ENCODE measurements at regions not wholly inside any gene's neighbourhood (a gene's known extent, or its start where the extent isn't known, plus 50 kb on each side); places are given as distances from the start of the nearest gene placed in this dataset.
"Not testable (repeated sequence)": the region's sequence is repeated elsewhere in the genome, so short reads cannot be mapped to it uniquely, and the experiment has no call there.

GRCh38 chr15:24427055-24427400 lies 248.5 kb upstream of the NPAP1 start:
- H3K4me3 Mint-ChIP-seq; H3K27ac ChIP-seq (ENCODE audit: low read depth, low read length); H3K9me3 ChIP-seq (ENCODE audit: low read length); H3K36me3 ChIP-seq (ENCODE audit: insufficient read depth, low read length); H3K4me1 ChIP-seq (ENCODE audit: insufficient read depth, low read length); H3K27me3 Mint-ChIP-seq; H3K36me3 Mint-ChIP-seq; H3K4me1 Mint-ChIP-seq; H3K4me3 ChIP-seq (ENCODE audit: low read length); DNase-seq; H3K27ac Mint-ChIP-seq; H3K27me3 ChIP-seq (ENCODE audit: insufficient read depth, low read length, poor library complexity, severe bottlenecking); CTCF ChIA-PET; H3K9me3 Mint-ChIP-seq; POLR2A ChIA-PET: not testable (repeated sequence)

GRCh38 chr15:24435075-24435820 lies 240.3 kb upstream of the NPAP1 start:
- H3K9me3 Mint-ChIP-seq, result peaks cover 2 to 12% (median 5%) of the 10 kb centered on the region in 5 donors
- H3K27ac Mint-ChIP-seq; POLR2A ChIA-PET; H3K27me3 Mint-ChIP-seq; DNase-seq; H3K9me3 ChIP-seq (ENCODE audit: low read length); H3K4me1 Mint-ChIP-seq; H3K36me3 ChIP-seq (ENCODE audit: insufficient read depth, low read length); H3K36me3 Mint-ChIP-seq; CTCF ChIA-PET; H3K4me1 ChIP-seq (ENCODE audit: insufficient read depth, low read length); H3K27me3 ChIP-seq (ENCODE audit: insufficient read depth, low read length, poor library complexity, severe bottlenecking); H3K27ac ChIP-seq (ENCODE audit: low read depth, low read length); H3K4me3 ChIP-seq (ENCODE audit: low read length); H3K4me3 Mint-ChIP-seq: not testable (repeated sequence)

DNA sequence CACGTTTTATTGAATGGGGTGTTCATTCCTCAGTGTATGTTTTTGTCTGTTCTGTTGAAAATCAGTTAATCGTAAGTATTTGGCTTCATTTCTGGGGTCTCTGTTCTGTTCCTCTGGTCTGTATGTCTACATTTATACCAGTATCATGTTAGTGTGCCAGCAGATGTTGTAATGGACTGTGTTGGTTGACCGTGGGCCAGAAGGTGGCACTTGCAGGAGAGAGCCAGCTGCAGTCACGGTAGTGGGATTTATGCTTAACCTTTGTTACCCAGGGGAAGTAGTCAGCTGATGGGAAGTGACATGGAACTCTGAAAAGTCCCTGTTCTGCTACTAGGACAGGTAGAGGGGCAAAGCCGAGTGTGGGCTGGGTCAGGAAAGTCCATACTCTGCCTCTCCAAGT lies 238.3 kb upstream of the NPAP1 start:
- H3K4me1 Mint-ChIP-seq; POLR2A ChIA-PET; H3K9me3 ChIP-seq (ENCODE audit: low read length); H3K27me3 Mint-ChIP-seq; CTCF ChIA-PET; H3K4me3 Mint-ChIP-seq; H3K4me3 ChIP-seq (ENCODE audit: low read length); H3K4me1 ChIP-seq (ENCODE audit: insufficient read depth, low read length); H3K36me3 ChIP-seq (ENCODE audit: insufficient read depth, low read length); H3K27ac Mint-ChIP-seq; DNase-seq; H3K27ac ChIP-seq (ENCODE audit: low read depth, low read length); H3K36me3 Mint-ChIP-seq; H3K27me3 ChIP-seq (ENCODE audit: insufficient read depth, low read length, poor library complexity, severe bottlenecking): not testable (repeated sequence)
- H3K9me3 Mint-ChIP-seq, result peaks cover 3 to 12% (median 6%) of the 10 kb centered on the region in 5 donors

- H3K4me1 Mint-ChIP-seq; H3K4me3 ChIP-seq (ENCODE audit: low read length); H3K36me3 ChIP-seq (ENCODE audit: insufficient read depth, low read length); CTCF ChIA-PET; H3K27me3 Mint-ChIP-seq; H3K36me3 Mint-ChIP-seq; H3K27ac ChIP-seq (ENCODE audit: low read depth, low read length); H3K4me3 Mint-ChIP-seq; H3K27ac Mint-ChIP-seq; DNase-seq; H3K9me3 ChIP-seq (ENCODE audit: low read length); H3K4me1 ChIP-seq (ENCODE audit: insufficient read depth, low read length); H3K27me3 ChIP-seq (ENCODE audit: insufficient read depth, low read length, poor library complexity, severe bottlenecking); POLR2A ChIA-PET: not testable (repeated sequence)
- H3K9me3 Mint-ChIP-seq, result peaks cover 3 to 12% (median 5%) of the 10 kb centered on the region in 5 donors
Observed at GRCh38 chr15:24437735-24438134, 237.8 kb upstream of the NPAP1 start.

DNA sequence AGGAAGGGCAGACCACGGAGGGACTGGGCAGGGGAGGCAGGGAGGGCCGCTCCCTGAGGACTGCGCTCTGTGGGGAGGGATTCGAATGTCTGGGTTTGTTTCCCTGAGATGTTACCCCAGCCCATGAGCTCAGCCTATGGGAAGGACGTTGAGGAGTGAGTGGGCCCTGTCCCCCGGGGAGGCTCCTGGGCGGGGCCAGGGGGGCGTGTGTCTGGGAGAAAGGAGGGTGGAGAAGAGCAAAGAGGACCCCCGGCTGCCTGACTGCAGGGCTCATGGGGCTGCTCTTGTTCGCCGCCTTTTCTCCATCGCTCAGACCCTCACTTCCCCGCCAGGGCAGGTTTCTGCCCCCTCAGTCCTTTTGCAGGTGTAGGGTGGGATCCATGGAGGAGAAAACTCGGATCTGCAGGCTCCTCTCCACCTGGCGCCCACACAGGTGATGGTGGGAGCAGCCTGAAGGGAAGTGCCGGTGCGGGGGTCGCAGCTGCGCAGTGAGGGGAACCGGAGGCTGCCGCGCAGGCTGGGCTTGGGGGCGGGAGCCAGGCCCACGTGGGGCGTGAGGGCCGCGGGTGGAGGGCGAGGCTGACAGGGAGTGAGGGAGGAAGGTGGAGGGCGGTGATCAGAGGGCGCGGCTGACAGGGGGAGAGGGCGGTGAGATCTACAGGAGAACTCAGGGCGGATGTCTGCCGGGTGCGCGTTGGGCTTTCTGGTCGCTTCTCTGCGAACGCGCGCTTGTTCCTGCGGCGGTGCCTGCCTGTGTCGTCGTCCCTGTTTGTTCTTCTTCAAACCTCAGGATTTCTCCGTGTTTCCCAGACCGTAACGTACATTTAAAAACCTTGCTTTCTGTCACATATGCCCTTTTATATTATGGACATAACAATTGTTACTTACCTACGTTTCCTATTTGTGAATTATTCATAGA lies 198.2 kb upstream of the NPAP1 start:
- H3K27ac Mint-ChIP-seq; POLR2A ChIA-PET; H3K4me3 Mint-ChIP-seq; H3K36me3 Mint-ChIP-seq; H3K4me1 ChIP-seq (ENCODE audit: insufficient read depth, low read length); DNase-seq; H3K27ac ChIP-seq (ENCODE audit: low read depth, low read length); H3K27me3 Mint-ChIP-seq; H3K9me3 ChIP-seq (ENCODE audit: low read length); H3K27me3 ChIP-seq (ENCODE audit: insufficient read depth, low read length, poor library complexity, severe bottlenecking); H3K4me3 ChIP-seq (ENCODE audit: low read length); H3K4me1 Mint-ChIP-seq; CTCF ChIA-PET; H3K36me3 ChIP-seq (ENCODE audit: insufficient read depth, low read length): not testable (repeated sequence)
- H3K9me3 Mint-ChIP-seq, result peaks cover 5 to 19% (median 9%) of the 10 kb centered on the region in 5 donors

DNA sequence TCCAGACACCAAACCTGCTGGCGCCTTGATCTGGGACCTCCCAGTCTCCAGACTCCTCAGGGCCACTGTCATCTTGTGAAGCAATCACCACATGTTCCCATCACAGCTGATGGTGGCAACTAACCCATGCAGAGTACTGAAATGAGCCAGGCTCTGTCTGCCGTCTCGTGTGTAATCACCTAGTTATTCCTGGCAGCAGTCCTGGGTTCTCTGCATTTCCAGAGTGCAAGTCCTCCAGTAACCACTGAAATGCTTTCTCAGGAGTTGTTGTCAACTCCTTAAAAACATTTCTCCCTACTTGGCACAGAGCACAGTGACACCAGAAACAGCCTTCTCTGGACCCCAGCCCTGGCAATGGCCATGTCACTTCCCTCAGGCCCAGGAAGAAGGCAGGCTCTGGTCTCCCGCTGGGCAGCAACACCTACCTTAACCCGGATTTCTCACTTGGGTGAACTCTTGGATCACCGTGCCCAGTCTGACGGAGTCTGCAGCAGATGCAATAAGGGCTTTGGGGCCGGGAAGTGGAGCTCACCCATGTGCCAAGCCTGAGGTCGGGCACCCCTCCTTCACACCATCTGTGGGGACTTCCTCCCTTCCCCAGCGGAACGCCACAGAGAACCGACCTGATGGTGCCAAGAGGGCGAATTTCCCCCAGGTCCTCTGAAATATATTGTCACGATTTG lies 189.5 kb upstream of the NPAP1 start:
- POLR2A ChIA-PET; H3K27ac ChIP-seq (ENCODE audit: low read depth, low read length); H3K4me1 Mint-ChIP-seq; H3K27ac Mint-ChIP-seq; H3K36me3 Mint-ChIP-seq; DNase-seq; H3K4me3 ChIP-seq (ENCODE audit: low read length); CTCF ChIA-PET; H3K36me3 ChIP-seq (ENCODE audit: insufficient read depth, low read length); H3K4me1 ChIP-seq (ENCODE audit: insufficient read depth, low read length); H3K9me3 ChIP-seq (ENCODE audit: low read length); H3K27me3 Mint-ChIP-seq; H3K27me3 ChIP-seq (ENCODE audit: insufficient read depth, low read length, poor library complexity, severe bottlenecking); H3K4me3 Mint-ChIP-seq: not testable (repeated sequence)
- H3K9me3 Mint-ChIP-seq, result peaks cover 0 to 23% (median 13%) of the 10 kb centered on the region in 5 donors

DNA sequence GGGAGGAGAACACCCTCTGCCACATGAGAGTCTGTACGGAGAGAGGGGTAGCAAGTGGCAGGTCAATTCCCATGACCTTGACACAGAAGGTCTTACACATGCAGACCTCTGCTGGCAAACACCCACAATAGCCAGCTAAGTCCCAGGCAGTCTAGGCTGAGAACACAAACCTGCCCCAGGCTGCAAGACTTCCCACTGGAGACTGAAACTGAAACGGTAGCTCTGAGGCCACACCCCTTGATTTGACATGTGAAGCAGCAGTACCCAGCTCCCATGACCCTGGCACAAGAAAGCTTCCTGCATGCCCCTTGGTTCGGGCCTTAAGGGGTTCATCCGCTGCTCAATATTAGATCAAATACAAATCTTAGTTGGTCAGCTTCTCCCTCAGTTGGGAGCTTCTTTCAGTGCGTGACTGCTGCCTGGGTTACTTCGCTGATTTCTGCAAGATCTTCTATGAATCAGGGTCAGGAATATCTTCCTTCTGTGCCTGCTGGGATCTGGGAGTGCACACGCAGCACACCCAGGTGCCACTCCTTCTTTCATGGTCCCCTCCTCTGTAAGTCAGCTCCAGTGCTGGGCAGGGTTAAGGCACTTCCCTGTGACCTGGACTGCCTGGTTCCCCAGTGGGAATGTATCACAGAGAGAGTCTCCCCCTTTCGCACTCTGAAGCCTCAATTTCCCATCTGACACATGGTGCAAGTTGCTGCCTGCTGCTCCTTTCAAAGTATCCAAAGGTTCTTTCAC lies 187.2 kb upstream of the NPAP1 start:
- H3K36me3 Mint-ChIP-seq; H3K4me1 Mint-ChIP-seq; DNase-seq; H3K36me3 ChIP-seq (ENCODE audit: insufficient read depth, low read length); H3K27ac ChIP-seq (ENCODE audit: low read depth, low read length); H3K27ac Mint-ChIP-seq; H3K27me3 Mint-ChIP-seq; POLR2A ChIA-PET; CTCF ChIA-PET; H3K27me3 ChIP-seq (ENCODE audit: insufficient read depth, low read length, poor library complexity, severe bottlenecking); H3K4me3 Mint-ChIP-seq; H3K4me1 ChIP-seq (ENCODE audit: insufficient read depth, low read length); H3K9me3 ChIP-seq (ENCODE audit: low read length); H3K4me3 ChIP-seq (ENCODE audit: low read length): not testable (repeated sequence)
- peaks cover 2 to 12% (median 2%) of the 10 kb centered on the region in 5 donors for H3K9me3 Mint-ChIP-seq

DNA sequence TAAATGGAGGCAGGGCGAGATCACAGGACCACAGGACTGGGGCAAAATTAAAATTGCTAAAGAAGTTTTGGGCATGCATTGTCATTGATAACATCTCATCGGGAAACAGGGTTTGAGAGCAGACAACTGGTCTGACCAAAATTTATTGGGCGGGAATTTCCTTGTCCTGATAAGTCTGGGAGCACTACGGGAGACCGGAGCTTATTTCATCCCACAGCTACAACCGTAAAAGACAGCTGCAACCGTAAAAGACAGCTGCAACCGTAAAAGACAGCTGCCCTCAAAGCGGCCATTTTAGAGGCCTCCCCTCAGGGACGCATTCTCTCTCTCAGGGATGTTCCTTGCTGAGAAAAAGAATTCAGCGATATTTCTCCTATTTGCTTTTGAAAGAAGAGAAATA lies 170.4 kb upstream of the NPAP1 start:
- H3K4me3 Mint-ChIP-seq; DNase-seq; H3K27ac Mint-ChIP-seq; H3K27me3 ChIP-seq (ENCODE audit: insufficient read depth, low read length, poor library complexity, severe bottlenecking); CTCF ChIA-PET; H3K27ac ChIP-seq (ENCODE audit: low read depth, low read length); H3K36me3 Mint-ChIP-seq; H3K27me3 Mint-ChIP-seq; H3K9me3 ChIP-seq (ENCODE audit: low read length); H3K4me3 ChIP-seq (ENCODE audit: low read length); H3K4me1 Mint-ChIP-seq; H3K9me3 Mint-ChIP-seq; POLR2A ChIA-PET; H3K4me1 ChIP-seq (ENCODE audit: insufficient read depth, low read length); H3K36me3 ChIP-seq (ENCODE audit: insufficient read depth, low read length): not testable (repeated sequence)

Measured in CD8-positive, alpha-beta memory T cell (primary cell).